VCaP (cell line): ENCODE measurements at regions not wholly inside any gene's neighbourhood (a gene's known extent, or its start where the extent isn't known, plus 50 kb on each side); places are given as distances from the start of the nearest gene placed in this dataset.
"Not testable (repeated sequence)": the region's sequence is repeated elsewhere in the genome, so short reads cannot be mapped to it uniquely, and the experiment has no call there.

Source experiments
- H3K27ac ChIP-seq: fragments of 450-650 bp; 2 replicates; pipeline ENCODE4 v1.5.1; 2017
- CTCF ChIP-seq: fragments of 450-650 bp; conservative IDR thresholded peaks from 2 replicates; pipeline ENCODE4 v1.5.1; 2017; ENCODE audit warnings: mild to moderate bottlenecking, moderate library complexity

GRCh38 chr19:28351761-28352160 is 861.2 kb downstream of the UQCRFS1 start:
- TF ChIP-seq CTCF: no peak
- no peak overlapping the region for H3K27ac ChIP-seq

- H3K27ac ChIP-seq: not testable (repeated sequence)
Observed at GRCh38 chr19:28351321-28351720, 861.6 kb downstream of the UQCRFS1 start.

- no peak overlapping the region for H3K27ac ChIP-seq
- no peak for TF ChIP-seq CTCF
Observed at GRCh38 chr19:28350673-28351072, 862.3 kb downstream of the UQCRFS1 start.

- TF ChIP-seq CTCF: no peak
Observed at GRCh38 chr19:28350037-28350436, 862.9 kb downstream of the UQCRFS1 start.

GRCh38 chr19:28349604-28350003 is 863.3 kb downstream of the UQCRFS1 start:
- H3K27ac ChIP-seq: no peak overlapping the region

More at GRCh38 chr19:28350037-28350436, 862.9 kb downstream of the UQCRFS1 start:
- H3K27ac ChIP-seq: no peak overlapping the region

GRCh38 chr19:28345811-28346210 is 867.1 kb downstream of the UQCRFS1 start:
- TF ChIP-seq CTCF: no peak
- no peak overlapping the region for H3K27ac ChIP-seq

More at GRCh38 chr19:28349604-28350003, 863.3 kb downstream of the UQCRFS1 start:
- TF ChIP-seq CTCF: no peak

GRCh38 chr19:28341810-28342350 is 871.1 kb downstream of the UQCRFS1 start:
- no peak overlapping the region for H3K27ac ChIP-seq
- TF ChIP-seq CTCF: no peak

- no peak overlapping the region for H3K27ac ChIP-seq
Observed at GRCh38 chr19:28334419-28334818, 878.5 kb downstream of the UQCRFS1 start.

More at GRCh38 chr19:28334419-28334818, 878.5 kb downstream of the UQCRFS1 start:
- no peak for TF ChIP-seq CTCF
